HG02642 (cell line): ENCODE measurements at regions not wholly inside any gene's neighbourhood (a gene's known extent, or its start where the extent isn't known, plus 50 kb on each side); places are given as distances from the start of the nearest gene placed in this dataset.

Source experiments
- ATAC-seq: cut with Tn5 transposase; IDR thresholded peaks from one replicate; pipeline ENCODE4 v1.9.1; 2021; ENCODE audit warnings: mild to moderate bottlenecking; ENCODE audit not compliant: unreplicated experiment, poor library complexity

DNA sequence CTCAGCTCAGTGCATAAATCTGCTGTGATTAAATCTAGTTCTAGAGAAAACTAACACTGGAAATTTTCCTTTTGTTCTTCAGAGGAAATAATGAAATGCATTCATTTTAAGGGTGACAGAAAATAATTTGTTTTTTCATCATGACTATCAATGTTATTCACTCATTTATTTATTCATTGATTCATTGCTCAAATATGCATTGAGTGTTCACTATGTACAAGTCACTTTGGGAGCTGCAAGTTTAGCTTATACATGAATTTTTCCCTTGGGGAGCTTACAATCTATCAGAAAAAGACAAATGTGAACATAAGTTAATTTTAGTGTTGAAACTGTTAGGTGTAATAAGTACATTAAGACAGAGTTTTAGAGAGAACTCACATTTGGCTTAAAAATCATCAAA is 897.8 kb downstream of the CENPC start:
- no peak for ATAC-seq

DNA sequence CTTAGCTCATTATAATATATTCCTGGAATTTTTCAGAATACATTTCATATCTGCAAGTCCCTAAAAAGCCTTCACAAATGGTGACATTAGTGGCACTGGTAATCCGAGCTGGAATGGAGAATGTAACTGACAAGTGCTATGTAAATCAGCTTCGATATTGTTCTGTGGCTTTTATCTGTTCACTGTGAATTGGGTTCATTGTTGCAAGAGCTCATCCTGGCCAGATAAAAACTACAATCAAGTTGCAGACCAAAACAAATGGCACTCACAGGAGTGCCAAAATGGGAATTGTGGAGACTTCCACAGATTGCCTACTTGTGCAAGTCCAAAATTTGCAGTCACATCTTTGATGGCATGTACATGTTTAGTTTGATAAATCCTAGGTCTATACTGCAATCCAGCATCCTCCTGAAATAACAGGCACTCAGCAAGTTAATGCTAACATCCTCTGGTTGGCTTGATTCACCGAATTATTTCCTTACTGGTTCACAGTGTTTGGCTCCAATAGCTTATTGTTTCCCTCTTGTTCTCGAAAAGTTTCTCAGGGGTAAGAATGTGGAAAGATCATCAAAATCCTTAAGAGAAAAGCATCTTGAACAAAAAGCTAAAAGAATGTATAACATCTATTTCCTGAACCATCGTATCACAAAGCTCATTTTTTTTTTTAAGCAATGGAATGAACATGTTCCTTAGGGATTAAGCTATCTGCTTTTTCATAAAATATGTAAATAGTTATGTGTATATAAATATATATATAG is 904.9 kb downstream of the CENPC start:
- no peak for ATAC-seq

DNA sequence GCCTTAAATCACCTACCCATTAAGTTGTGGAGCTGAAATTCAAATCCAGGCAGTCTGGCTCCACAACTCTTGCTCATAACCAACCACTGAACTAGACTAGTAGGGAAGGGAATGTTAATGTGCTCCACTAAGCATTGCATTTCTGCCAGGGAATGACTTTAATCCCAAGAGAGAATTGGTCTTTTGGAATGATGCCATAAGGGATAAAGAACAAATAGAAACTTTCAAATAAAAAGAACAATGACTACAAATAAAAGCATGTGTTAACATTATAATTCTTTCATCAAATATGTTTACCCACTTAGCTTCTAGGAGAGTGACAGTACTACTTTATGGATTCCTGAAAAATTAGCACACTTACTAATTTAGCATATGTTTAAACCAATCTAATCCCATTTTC is 905.9 kb downstream of the CENPC start:
- ATAC-seq = no peak

DNA sequence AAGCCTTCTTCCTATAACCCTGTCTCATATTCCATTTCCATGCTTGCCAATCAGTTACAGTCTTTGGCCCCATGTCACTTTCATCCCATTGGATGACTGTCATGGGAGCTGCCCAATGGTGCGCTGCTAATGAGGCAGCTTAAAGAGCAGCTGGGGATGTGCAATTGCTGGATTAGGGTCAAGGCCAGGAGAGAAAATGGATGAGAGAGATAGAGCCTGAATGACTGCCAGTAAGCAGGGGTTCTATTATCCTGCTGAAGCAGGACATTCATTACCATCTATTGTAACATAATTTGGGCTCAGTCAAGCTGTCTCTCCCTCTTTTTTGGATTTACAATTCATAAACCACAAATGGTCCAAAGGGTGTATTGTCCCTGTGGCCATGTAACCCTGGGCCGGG is 909.0 kb downstream of the CENPC start:
- no peak for ATAC-seq

DNA sequence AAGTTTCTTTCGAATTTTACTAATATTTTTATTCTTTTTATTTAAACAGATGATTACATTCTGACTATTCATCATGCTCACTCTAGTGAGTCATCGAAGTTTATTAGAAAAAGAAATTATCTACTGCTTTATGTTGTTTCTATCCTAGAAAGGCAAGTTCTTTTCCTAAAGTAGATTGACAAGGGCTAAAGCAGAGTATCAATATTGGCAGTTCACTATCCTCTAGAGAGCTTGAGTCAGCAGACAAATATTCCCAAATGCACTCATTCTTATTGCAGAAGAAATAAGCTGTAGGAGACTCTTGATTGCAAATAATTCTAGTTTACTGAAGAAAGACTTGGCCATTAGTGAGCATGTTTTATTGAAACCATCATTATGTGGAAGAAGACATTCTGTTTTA is 911.8 kb downstream of the CENPC start:
- ATAC-seq = no peak

DNA sequence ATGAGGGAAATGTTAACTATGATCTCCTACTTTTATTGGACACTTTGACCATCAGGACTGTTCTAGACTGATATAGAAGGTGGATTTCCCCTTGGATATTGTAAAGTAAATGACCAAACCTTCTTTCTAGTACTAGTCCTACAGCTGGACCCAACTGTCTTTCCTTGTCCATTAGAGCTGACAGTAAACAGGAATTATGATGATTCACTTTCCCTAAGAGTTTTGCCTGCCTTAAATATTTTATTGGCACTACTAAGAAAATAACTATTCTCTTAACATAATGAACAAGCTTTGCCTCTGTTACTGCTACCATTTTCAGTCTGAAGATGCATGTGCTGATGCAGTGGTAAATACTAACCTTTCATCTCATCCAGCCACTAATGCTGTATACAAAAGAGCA is 915.4 kb downstream of the CENPC start:
- ATAC-seq = no peak

DNA sequence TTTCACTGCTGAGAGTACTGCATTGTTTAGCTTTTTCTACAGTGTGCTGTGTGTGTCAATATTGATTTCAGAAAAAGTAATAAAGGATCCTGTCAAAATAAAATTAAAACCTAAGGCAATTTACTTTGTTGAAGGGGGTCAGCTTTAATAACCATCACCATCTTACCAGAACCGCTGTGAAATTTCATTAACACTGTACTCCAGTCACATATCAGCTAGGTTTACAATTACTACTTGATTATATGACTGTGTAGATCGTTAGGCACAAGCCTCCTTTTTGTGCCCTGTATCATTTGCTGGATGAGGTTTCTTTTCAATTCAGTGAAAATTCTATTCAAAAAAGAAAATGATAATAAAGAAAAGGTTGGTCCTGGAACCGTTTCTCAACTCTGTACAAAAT is 917.2 kb downstream of the CENPC start:
- ATAC-seq = no peak

DNA sequence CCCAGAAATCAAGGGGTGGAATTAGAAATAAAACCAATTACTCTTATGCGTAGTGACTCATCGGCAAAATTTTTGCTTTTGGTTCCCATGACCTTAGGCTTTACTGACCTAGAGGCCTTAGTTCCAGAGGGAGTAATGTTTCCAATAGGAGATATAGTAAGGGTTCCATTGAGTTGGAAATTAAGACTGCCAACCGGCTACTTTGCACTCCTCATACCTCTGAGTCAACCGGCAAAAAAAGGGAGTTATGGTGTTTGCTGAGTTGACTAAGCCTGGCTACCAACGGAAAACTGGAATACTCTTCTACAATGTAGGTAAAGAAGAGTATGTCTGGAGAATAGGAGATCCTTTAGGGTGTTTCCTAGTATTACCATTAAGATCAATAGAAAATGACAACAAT is 919.8 kb downstream of the CENPC start:
- ATAC-seq = no peak

DNA sequence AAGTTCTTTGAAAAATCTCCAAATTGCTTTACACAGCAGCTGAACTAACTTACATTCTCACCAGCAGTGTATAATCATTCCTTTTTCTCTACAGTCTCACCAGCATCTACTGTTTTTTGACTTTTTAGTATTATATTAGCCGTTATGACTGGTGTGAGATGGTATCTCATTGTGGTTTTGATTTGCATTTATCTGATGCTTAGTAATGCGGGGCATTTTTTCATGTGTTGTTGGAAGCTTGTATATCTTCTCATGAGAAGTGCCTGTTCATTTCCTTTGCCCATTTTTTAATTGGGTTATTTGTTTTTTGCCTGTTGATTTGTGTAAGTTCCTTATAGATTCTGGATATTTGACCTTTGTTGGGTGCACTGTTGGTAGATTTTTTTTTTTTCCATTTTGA is 931.7 kb downstream of the CENPC start:
- ATAC-seq = no peak

DNA sequence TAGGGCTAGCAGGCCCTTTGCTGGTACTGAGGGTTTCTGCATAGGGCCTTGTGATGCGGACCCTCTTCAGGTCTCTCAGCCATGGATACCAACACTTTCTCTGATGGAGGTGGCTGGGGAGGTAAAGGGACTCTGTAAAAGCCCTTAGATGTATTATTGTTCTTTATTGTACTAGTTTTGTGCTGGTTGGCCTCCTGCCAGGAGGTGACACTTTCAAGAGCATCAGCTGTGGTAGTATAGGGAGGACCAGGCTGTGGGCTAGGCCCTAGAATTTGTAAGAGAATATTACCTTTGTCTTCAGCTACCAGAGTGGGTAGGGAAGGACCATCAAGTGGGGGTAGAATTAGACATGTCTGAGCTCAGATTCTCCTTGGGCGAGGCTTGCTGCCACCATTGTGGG is 936.3 kb downstream of the CENPC start:
- ATAC-seq = no peak

DNA sequence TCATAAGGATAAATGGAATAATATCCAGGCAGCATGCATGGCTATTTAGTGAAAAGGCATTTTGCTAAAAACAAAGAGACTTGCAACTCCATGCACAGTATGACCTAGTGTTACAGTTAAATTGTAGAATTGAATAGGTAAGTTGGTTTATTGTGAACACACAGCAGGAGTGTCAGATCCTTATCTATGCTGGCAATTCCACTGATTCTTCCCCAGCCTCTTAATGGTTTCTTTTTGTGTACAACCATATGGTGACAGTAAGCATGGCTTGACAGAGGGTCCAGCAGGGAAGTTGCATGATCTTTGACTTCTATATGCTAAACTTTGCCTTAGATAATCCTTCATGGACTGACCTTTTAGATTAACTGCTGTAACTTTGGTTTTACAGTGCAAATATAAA is 936.6 kb upstream of the EPHA5 start:
- no peak for ATAC-seq

DNA sequence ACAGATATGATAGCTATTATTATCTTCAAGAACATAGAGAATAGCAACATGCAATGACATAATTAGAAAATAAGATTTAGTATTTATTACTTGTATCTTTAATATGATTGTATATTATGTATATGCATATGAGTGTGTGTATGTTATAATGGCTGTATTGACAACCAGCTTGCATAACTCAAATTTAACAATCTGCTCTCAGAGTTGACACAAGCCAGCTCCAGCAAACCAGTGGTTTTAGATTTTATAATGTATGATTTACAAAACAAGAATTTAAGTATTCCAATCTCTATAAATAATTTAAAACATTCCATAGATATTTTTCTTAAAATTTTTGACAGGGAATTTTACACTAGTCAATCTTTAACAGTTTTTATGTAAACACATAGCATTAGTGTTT is 935.9 kb upstream of the EPHA5 start:
- no peak for ATAC-seq

DNA sequence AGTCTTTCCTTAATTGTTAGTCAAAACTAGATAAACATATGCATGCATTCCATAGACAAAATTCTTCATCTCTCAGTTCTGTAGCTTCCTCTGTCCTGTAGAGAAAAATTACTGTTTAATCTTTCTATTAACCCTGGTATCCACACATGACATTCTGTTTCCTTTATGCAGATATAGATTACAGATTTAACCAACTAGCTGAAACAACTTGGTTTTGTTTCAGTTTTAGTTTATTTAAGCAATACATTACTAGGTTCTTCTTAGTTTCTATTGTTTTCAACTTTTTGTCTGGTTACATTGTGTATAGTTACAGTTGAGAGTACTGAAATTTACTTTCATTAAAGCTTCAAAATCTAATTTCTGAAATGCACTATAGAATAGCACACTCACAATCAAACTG is 933.9 kb upstream of the EPHA5 start:
- no peak for ATAC-seq

DNA sequence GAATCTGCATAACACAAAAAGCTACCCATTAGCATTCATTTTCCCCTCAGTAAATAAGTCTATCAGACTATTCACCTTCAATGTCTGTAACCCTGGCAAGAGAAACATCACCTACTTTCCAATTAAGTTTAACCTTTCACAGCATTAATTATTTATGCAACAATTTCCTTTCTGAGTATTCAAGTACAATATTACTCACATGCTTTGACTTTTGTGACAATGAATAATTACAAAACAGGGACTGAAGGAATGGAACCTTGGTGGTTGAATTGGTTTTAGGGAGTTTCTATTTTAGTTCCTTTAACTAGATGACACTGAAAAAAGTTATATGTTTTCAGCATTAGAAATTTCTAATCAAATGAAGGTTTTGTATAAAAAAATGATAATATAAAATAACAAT is 932.3 kb upstream of the EPHA5 start:
- ATAC-seq = no peak

DNA sequence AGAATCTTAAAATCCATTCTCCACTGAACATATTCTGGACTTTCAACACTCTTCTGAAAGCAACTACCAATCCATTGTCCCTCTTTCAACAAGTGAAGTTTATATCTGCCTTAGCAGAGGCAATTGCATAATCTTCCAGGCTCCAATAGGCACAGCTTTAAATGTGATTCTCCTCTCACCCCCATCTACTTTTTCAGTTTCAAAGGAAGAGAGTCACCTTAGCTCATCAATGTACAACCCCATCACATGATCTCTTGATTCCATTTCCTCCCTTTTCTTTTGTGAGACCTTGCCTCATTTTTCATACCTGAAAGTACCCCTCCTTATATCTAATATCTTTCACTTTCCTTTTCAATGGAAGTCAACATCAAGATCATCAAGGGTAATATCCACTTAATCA is 921.7 kb upstream of the EPHA5 start:
- ATAC-seq = no peak

DNA sequence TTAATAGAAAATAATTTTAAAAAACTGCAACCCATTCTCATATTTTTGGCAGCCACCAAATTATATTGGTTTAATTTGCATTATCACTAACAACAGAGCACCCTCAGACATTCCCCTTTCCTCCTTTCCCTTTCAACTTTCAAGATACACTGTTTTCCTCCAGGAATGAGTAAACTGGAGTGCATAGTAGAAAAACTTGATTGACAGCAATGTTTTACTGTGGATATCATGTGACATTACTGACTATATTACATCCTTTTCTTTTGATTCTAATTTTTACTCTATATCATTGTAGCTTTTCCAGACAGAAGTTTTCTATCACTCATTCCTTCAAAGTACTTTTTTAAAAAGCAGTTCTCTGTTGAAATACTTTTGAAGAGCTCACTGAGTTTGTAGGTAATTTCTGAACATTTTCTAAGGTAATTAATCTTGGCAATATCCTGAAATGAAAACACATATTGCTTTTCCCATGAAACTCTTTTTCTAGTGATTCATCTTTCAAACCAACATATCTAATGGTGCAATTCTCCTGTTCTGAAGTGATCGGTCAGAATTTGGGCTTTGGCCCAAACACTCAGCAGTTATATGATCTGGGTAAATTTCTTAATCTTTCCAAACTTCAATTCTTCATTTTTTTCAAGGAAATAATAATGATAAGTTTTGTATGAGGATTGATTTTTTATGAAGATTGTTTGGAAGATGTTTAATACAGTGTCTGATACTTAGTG is 920.4 kb upstream of the EPHA5 start:
- ATAC-seq = no peak

DNA sequence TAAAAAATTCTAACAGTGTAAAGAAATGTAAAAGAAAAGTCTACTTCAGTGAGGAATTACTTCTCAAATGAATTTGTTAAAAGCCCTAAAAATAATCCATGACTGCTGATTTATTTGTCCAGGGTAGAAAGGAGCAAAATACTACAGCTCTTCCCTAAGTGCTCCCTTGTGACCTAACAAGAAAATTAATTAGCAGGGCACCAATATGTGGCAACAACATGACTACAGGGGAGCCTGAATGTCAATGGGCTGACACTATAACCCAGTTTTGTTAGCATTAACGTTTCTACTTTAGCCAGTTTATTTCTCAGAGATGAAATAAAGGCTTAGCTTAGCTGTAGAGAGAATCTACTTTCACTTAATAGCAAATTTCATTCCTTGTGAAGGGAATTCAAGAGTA is 918.9 kb upstream of the EPHA5 start:
- no peak for ATAC-seq

DNA sequence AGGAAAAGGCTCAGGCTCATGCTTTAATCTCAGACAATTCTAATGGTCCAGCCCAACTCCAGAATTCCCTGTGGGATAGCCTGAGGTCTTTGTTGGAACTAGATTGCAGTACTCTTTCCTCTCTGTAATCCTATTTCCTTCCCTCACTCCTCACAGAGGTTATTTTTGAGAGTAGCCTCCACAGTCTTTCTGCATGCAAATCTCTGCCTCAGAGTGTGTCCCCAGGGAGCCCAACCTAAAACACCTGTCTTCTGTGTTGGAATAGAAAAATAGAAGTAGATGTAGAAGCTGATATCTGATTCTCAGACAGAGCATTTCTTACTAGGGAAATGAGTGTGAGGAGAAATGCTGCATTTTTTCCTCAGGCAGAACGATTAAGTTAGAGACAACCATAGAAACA is 915.5 kb upstream of the EPHA5 start:
- no peak for ATAC-seq

DNA sequence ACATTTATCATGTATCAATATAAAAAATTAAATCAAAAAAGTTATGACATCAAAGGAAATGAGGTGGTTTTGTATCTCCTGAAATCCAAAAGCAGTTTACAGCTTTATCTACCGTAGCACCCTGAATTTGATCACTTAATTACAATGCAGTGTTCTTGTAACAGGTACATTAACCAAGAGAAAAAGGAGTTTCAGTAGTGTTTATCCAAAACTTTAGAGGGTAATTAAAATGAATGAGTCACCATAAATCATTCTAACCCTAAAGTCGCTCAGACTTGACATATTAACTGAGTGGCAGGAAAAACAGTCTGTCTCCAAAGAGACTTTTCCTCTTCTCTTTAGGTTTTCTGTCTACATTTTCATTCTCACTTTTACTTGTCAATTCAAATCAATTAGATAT is 907.6 kb upstream of the EPHA5 start:
- ATAC-seq = no peak

DNA sequence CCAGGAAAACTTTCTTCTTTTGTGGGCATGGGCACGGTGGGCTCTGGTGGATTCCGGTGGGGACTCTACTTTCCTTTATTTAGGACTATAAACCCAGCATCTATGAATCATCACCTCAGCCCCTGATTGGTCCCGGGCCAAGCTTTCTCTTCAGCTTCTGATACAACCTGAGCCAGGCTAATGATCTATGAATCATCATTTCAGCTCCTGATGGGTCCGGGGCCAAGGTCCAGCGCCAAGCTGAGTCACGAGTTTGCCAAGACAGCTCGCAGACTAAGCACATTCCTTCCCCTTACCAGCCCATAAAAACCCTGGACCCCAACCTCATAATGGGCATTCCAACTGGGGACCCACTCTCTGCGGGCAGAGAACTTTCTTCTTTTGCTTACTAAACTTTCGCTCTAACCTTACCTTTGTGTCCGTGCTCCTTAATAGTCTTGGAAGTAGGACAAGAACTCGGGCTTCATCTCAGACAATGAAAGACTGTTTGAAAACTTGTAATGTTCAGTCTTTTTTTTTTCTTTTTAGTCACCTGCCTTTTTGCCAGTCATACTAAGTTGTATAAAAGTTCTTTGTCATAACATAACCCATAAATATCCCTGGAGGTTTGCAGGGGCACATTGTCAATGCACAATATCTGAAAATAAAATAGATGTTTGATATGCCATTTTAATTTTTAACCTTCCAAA is 904.9 kb upstream of the EPHA5 start:
- no peak for ATAC-seq

DNA sequence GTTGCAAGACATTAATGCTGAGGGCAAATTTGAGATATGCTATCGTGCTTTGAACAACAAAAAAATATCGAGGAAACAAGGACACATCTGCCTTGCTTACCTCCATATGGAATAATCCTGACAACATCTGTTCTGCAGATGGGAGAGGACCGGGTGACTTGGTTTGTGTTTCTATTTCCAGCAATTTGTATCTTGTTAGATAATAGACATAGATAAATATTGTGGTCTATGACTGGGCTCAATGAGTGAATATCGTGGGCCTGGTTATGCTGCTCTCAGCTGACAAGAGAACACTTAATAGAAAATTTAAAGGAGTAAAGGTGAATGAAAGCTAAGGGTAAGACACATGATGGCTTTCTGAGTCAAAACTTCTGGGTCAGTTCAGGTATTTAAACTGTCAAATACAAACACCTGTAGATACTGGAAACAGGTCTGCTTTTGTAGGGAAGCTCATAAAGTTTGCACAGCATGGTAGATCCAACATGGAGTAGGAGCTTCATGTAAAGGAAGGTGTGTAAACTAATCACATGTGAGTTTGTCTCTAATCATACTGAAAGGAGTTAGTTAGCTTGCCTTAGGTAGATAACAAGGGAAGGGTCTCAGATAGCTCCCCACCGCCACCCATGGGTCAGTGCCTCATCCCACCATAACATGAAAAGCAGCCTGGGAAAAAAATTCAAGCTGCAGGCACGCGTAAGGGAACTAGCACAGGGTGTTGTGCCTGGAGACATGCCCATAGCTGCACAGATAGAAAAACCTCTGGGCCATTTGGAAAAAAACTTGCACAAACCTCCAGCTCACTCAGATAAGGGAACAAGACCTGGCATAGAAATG is 904.1 kb upstream of the EPHA5 start:
- no peak for ATAC-seq
